GOT3 (cell line): ENCODE measurements at regions not wholly inside any gene's neighbourhood (a gene's known extent, or its start where the extent isn't known, plus 50 kb on each side); places are given as distances from the start of the nearest gene placed in this dataset.
"Not testable (repeated sequence)": the region's sequence is repeated elsewhere in the genome, so short reads cannot be mapped to it uniquely, and the experiment has no call there.

Experiments
- DNase-seq: peaks from one replicate; lab custom pipeline; 2025; ENCODE audit warnings: mixed read lengths; lab: John Stamatoyannopoulos, UW

DNA sequence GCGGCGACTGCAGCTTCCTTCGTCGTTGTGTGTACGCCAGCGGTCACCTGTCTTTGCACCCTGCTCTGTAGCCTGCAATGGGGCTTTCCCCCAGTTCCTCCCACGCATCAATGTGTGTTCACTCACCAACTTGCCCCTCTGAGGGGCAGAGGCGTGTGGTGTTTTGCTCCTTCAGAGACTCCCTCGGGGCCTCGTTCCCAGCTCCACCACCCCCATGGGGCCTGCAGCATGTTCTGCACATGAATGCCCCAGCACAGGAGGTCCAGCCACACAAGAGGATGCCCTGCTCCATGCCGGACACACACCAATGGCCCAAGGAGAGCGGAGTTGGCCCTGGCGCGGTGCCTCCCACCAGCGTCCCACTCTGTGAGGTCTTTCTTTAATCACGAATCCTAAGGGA, 196.8 kb downstream of the BANP start:
- not testable (repeated sequence) for DNase-seq

- DNase-seq = not testable (repeated sequence)
These were observed 197.4 kb downstream of the BANP start for GRCh38 chr16:88148682-88149081.

- not testable (repeated sequence) for DNase-seq
These were observed 197.9 kb downstream of the BANP start for GRCh38 chr16:88149158-88149603.

- not testable (repeated sequence) for DNase-seq
These were observed 198.4 kb downstream of the BANP start for GRCh38 chr16:88149663-88150062.

DNA sequence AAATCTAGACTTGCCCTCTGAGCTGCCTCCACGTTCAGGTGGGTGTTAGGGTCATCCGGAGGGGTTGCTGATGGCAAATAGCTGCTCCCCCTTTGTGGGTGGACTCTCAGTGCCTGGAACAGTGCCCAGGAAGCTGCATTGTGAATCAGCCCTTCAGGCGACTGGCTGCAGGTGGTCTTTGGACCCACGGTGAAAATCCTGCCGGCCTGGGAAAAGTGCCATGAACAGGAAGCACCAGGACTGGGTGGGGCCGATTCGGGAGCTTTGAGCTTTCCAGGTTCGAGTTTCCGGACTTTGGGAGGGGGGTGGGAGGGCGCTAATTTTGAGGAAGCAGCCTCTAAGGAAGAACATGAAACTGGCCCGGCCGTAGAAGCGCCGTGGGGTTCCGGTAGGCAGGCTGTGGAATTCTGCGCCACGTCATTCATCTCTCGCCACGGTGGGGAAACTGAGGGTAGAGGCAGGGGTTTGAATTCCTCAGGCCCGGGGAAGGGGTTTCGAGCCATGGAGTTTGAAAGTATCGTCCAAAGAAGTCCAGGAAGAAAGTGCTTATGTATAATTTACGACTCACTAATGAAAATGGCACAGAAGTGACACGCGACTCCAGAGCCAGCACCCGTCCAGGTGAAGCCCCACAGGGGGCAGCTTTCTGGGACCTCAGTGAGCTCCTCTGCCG, 199.4 kb downstream of the BANP start:
- not testable (repeated sequence) for DNase-seq

GRCh38 chr16:88151129-88151499, 199.9 kb downstream of the BANP start:
- DNase-seq = not testable (repeated sequence)

GRCh38 chr16:88151859-88152843, 200.9 kb downstream of the BANP start:
- DNase-seq = not testable (repeated sequence)

DNA sequence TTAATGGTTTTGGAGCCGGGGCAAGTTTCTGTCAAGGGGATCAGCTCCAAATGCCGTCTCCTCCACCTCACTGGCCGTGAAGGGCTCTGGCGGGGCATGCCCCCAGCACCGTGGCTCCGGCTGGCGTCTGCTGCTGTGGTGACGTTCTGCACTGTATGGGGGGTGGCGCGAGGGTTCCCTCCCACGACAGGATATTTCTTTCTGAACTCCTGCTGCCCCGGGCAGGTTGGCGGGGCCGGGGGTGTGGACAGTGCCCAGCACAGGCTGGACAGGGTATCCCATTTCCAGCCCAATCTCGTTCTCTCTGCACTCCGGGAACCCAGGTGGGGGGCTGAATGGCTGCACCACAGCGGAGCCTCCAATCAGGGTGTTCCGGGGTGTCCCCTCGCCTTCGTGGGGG, 201.6 kb downstream of the BANP start:
- DNase-seq = not testable (repeated sequence)

- DNase-seq = not testable (repeated sequence)
These were observed 202.3 kb downstream of the BANP start for GRCh38 chr16:88153516-88153915.

DNA sequence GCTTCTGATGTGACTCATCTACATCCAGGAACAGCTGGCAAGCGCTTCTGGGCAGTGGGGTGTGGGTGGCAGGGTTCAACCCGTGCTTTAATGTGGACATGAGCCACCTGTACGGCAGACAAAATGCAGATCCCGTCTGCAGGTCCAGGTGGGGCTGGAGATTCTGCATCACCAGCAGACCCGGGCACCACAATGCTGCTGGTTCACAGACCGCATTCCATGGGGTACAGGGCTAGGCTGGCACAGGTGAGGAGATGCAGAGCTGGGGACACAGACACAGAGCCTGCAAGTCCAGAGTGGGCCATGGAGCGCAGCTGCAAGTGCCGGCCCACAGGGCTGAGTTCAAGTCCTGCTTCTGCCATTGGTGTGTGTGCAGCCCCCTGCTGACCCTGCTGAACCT, 203.7 kb downstream of the BANP start:
- not testable (repeated sequence) for DNase-seq

DNA sequence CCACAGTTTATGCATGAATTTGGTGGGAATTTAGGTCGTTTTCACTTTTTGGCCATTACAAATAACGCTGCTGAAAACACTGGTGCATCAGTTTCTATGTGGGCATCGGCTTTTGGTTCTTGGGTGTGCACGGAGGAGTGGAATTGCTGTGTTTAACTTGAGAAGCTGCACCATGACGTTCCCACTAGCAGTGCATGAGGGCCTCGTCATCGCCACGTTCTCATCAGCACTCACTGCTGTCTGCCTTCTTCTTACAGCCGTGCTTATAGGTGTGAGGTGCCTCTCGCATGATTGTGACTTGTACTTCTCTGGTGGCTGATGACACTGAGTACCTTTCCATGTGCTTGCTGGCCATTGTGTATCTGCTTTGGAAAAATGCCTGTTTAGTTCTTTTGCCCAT, 204.4 kb downstream of the BANP start:
- not testable (repeated sequence) for DNase-seq

DNA sequence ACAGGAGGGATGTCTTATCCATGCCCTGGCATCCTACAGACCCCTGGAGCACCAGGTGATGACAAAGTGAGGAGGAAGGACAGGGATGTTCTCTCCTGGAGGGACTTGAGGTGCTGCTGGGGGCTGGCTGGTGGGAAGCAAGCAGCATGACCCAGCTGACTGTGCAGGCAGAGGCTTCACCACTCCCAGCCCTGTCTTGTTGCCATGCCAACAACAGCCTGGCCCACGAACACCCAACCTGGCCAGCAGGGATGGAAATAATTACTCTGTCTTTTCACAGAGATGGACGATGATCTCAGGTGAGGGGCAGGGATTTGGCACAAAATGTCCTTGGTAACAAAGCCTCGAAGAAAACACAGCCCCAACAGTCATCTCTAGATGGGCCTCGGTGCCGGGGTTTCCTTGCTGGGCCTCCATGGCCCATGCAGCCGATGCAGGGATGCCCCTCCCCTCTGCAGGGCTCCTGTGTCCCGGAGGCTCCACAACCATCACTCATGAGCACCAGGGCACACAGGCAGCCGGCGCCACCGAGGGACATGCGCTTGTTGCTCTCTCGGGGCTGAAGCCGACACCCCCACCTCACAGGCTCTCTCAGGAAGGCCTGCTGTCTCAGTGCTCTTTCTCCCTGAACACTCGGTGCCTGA, 205.5 kb downstream of the BANP start:
- DNase-seq = not testable (repeated sequence)

DNA sequence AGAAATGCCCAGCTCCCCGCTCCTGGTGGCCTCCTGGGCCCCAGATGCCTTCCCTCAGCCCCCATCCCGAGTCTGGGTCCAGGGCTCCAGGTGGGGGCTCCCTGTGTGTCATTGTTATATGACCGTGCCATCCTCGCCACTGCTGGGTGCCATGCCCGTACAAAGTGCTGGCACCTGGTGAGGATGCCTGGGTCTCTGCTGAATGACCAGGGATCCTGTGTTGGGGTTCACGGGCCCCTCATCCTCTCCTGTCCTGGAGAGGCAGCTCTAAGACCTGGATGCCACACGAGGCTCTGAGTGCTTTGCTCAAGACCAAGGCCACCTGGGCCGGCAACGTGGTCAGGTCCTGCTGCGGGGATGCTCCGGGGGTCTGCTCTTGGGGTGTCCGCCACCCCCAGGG, 206.5 kb downstream of the BANP start:
- not testable (repeated sequence) for DNase-seq

DNA sequence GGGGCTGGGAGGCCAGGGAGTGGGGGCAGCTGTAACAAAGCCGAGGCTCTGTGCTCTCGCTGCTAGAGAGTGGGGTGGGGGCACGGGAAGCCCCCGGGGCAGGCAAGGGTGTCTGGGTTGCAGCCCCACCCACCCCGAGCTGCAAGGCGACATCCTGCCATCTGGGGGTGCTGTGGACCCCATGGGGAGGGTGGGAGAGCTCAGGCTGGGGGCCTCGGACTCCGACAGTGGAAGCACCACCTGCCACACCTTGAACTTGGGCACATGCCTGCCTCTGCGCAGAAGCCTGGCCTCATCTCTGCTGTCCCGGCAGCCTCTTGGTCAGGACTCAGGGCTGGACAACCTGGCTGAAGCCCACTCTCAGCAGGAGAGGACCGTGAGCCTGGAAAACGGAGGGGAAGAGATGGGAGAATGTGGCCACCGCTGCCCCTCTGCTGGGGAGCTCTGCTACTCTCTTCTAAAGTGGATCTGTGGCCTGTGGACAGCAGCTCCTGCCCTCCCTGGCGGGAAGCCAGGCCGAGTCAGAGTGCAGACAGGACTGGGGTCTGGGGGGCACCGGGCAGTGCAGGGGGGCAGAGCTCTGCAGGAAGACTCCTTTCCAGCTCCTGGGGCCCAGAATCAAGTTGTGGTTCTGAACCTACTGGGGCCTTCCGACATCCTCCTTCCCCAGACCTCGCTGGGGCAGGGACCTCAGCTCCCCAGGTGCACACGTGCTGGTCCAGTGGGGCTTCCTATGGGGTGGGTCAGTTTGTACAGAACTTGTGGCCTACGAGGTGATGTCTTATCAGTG, 207.2 kb downstream of the BANP start:
- not testable (repeated sequence) for DNase-seq

DNA sequence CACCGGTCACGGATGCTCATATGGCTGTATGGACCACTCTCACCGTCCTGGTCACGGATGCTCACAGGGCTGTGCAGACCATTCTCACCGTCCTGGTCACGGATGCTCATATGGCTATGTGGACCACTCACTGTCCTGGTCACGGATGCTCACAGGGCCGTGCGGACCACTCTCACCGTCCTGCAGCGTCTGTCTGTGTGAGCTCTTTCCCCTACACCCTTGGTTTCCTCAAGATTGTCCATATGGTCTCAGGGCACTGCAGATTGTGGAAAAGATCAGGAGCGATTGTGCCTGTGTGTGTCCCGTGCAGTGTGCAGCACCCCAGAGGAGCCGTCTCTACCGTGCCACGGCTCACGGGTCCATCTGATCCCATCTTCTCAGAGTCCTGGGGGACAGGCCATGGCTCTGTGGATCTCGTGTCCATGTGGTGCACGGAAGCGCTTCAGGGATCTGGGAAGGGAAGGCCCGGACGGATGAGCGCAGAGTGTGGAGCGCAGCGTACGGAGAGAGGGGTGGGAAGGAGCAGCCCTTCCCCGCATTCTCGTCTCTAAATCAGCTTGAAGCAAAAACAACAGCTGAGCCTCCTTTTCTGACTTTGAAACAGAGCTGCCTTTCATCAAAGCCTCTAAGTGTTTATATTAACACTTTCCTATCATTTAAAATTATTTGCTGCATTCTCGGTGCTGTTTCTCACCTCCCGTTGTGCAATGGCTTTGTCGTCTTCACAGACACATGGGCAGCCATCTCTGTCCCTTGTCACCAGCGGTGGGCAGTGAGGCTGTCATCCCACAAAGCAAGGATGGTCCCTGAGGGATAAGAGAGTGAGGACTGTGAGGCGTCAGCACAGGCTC, 208.0 kb downstream of the BANP start:
- DNase-seq = not testable (repeated sequence)

DNA sequence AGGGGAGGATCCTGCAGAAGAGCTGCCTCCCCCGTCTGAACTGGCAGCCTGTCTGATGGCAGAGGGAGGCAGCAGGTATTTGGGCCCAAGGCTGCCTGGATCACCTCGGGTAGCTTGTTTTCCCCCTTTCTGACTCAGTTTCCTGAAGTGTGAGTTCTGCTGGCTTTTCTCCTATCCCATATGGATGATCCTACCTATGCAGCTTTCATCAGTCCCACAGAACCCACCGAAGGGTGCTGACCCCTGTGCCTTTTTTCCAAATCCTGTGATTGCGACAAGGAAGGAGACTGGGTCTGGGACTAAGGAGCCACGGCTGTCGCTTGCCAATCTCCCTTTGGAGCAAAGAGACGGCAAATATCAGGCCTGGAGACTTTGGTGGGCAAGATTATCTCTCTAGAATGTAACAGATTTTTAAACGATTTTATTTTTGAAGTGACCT, 208.7 kb downstream of the BANP start:
- DNase-seq = not testable (repeated sequence)

DNA sequence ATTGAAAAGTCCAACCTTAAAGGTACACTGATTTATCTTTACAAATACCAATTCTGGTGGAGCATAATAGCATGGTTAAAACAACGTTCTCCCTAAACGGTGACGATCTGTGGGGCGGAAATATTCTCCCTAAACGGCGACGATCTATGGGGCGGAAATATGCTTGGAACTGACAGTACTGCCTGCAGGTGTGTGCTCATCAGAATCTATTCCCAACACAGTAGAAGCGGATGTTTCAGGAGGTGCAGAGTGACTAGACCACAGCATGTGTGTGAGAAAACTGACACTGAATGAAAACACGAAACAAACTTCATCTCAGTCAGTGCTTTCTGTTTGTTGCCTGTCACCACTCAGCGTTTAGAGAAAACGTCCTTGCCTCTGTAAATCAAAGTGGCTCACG, 210.0 kb downstream of the BANP start:
- DNase-seq = not testable (repeated sequence)

DNA sequence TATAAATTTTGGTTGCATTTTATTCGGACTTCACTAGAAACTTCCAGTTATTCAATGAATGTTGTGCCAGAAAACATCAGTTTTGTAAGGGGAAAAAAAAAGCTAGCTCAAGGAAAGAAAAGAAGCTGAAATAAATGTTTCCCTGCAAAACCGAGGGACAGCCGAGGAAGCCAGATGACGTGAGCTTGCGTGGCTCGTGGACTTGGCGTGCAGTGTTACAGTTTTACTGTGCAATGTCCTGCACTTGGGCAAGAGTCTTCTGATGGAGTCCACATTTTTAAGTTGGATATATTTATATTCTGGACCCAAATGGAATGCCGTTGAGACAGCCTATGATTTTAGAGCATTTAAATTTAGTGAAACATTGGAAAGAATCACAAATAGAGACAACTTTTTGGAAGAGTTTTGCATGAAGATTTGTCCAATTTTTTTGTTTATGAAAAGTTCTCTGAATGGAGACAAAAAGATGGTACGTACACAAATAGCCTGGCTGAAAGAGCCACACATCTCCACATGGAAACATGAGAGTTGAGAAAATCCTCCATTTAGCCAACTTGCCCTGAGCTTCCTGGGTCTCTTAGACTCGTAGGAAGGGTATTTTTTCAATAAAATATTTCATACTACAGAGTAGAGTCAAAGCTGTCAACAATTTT, 210.5 kb downstream of the BANP start:
- DNase-seq = not testable (repeated sequence)

GRCh38 chr16:88162778-88163177, 211.5 kb downstream of the BANP start:
- not testable (repeated sequence) for DNase-seq
